Panc1 (cell line): ENCODE measurements at regions not wholly inside any gene's neighbourhood (a gene's known extent, or its start where the extent isn't known, plus 50 kb on each side); places are given as distances from the start of the nearest gene placed in this dataset.

ENCODE experiments used
- ATAC-seq: fragments of 200-7000 bp; cut with Tn5 transposase; 2 replicates; pipeline ENCODE4 v1.9.1; 2020; ENCODE audit warnings: mild to moderate bottlenecking, moderate library complexity
- BruUV-seq: library from RNA; stranded (reverse); fragments of 400-500 nt; replicated peaks from 2 replicates; lab custom pipeline; 2021; lab: Mats Ljungman, UMichigan
- CTCF ChIA-PET: fragments of 300-600 bp; sonication (Branson Sonifier 250); formaldehyde crosslinking; loops from one replicate; lab custom pipeline; 2022; ENCODE audit warnings: antibody characterized with exemption; lab: Charles Lee
- POLR2A ChIA-PET: fragments of 300-600 bp; sonication (Branson Sonifier 250); formaldehyde crosslinking; loops from one replicate; lab custom pipeline; 2022; ENCODE audit warnings: antibody characterized with exemption; lab: Charles Lee
- DNase-seq: peaks from one replicate; pipeline ENCODE4 v3.0.0-alpha.2; 2010; ENCODE audit warnings: low read depth, low spot score
- H3K27ac ChIP-seq: 2 replicates; pipeline ENCODE4 v1.5.1; 2011; ENCODE audit warnings: mild to moderate bottlenecking, low read length, inconsistent platforms
- H3K27me3 ChIP-seq: fragments of 200-500 bp; sonication (Bioruptor generic); 2 replicates; pipeline ENCODE4 v1.6.0; 2014; ENCODE audit warnings: low read length, inconsistent platforms; ENCODE audit not compliant: control insufficient read depth, insufficient read depth
- H3K36me3 ChIP-seq: fragments of 200-500 bp; sonication (Bioruptor generic); 2 replicates; pipeline ENCODE4 v1.5.1; 2014; ENCODE audit warnings: inconsistent platforms, mild to moderate bottlenecking, low read length, moderate library complexity; ENCODE audit not compliant: control insufficient read depth, insufficient read depth
- H3K4me1 ChIP-seq: 2 replicates; pipeline ENCODE4 v1.5.1; 2011; ENCODE audit warnings: inconsistent platforms, mild to moderate bottlenecking, low read length, moderate library complexity; ENCODE audit not compliant: control insufficient read depth, insufficient read depth
- H3K4me3 ChIP-seq, 2 experiments: 2 replicates each; pipeline ENCODE4 v1.5.1; 2011 to 2012; ENCODE audit warnings: low read depth in 2 of 2, low read length in 2 of 2, mild to moderate bottlenecking in 2 of 2, inconsistent platforms in 1 of 2, moderate library complexity in 1 of 2
- H3K9me3 ChIP-seq: fragments of 200-500 bp; sonication (Bioruptor generic); 2 replicates; pipeline ENCODE4 v1.5.1; 2014; ENCODE audit warnings: low read depth, mild to moderate bottlenecking, inconsistent platforms, low read length, moderate library complexity; ENCODE audit not compliant: control insufficient read depth, insufficient read depth
- POLR2AphosphoS5 ChIP-seq: IDR thresholded peaks from 2 replicates; pipeline ENCODE4 v1.6.1; 2012; ENCODE audit warnings: mild to moderate bottlenecking, low read depth, low read length, moderate library complexity
- REST ChIP-seq, 2 experiments: IDR thresholded peaks; 2 replicates each; pipeline ENCODE4 v1.6.1; 2011 to 2012; ENCODE audit warnings: low read depth in 2 of 2, control low read depth in 1 of 2, low read length in 1 of 2, mild to moderate bottlenecking in 1 of 2, moderate library complexity in 1 of 2; ENCODE audit not compliant: insufficient read depth in 1 of 2
- SIN3A ChIP-seq: IDR thresholded peaks from 2 replicates; pipeline ENCODE4 v1.6.1; 2012; ENCODE audit warnings: low read depth, mild to moderate bottlenecking, low read length, moderate library complexity, borderline replicate concordance; ENCODE audit not compliant: insufficient read depth
- TCF7L2 ChIP-seq: IDR thresholded peaks from 2 replicates; pipeline ENCODE4 v1.6.1; 2011; ENCODE audit warnings: mild to moderate bottlenecking, low read depth, low read length, inconsistent platforms
- in situ Hi-C: cut with HindIII; loops from 2 replicates; pipeline ENCODE4 v1.10.0; 2016; ENCODE audit warnings: low sequenced_read_pairs, low pct_unique_long_range_greater_than_20kb
- intact Hi-C: fragments of 100-400 bp; cut with micrococcal nuclease; formaldehyde crosslinking; loops from one replicate; pipeline ENCODE4 v1.10.0; 2022; ENCODE audit not compliant: unreplicated experiment
- TF ChIP-seq, protein P1 (sequence below): fragments of 450-650 bp; IDR thresholded peaks from 2 replicates; pipeline ENCODE4 v1.5.1; 2017; ENCODE audit warnings: mild to moderate bottlenecking

DNA sequence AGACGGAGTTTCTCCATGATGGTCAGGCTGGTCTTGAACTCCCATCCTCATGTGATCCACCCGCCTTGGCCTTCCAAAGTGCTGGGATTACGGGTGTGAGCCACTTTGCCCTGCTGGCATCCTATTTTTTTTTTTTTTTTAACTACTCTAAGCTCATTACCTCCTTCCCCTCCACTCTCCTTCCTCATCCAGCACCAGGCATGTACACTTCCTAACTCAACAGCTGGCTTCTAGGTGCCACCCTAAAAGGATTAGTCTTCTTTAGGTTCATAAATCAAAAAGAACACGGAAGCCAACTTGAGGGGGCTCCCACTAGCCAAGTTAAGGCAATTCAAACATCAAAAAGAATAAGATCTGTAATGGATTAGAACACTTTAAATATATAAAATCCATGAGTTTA is 70.6 kb upstream of the TEX51 start:
- TF ChIP-seq TCF7L2 (no peak), REST (IDR thresholded peaks at IDR 0.05; ENCODE audit: insufficient read depth in 1 of 2, low read depth in 2 of 2, low read length in 1 of 2) (no peak), POLR2AphosphoS5 (no peak), SIN3A (no peak)
- TF ChIP-seq, protein P1, sequence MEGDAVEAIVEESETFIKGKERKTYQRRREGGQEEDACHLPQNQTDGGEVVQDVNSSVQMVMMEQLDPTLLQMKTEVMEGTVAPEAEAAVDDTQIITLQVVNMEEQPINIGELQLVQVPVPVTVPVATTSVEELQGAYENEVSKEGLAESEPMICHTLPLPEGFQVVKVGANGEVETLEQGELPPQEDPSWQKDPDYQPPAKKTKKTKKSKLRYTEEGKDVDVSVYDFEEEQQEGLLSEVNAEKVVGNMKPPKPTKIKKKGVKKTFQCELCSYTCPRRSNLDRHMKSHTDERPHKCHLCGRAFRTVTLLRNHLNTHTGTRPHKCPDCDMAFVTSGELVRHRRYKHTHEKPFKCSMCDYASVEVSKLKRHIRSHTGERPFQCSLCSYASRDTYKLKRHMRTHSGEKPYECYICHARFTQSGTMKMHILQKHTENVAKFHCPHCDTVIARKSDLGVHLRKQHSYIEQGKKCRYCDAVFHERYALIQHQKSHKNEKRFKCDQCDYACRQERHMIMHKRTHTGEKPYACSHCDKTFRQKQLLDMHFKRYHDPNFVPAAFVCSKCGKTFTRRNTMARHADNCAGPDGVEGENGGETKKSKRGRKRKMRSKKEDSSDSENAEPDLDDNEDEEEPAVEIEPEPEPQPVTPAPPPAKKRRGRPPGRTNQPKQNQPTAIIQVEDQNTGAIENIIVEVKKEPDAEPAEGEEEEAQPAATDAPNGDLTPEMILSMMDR, result no peak
- Histone ChIP-seq H3K36me3 (no peaks in the 10 kb centered on the region), H3K27ac (no peak overlapping the region), H3K27me3 (0 out of 2 replicates have a peak, but pooled peaks cover 2% of the 10 kb centered on the region), H3K4me1 (no peaks in the 10 kb centered on the region), H3K4me3 (no peak overlapping the region), H3K9me3 (no peaks in the 10 kb centered on the region)
- DNase-seq (no peak), ATAC-seq (no peak)
- POLR2A ChIA-PET, result no interaction called here
- no TSS peak for BruUV-seq
- CTCF ChIA-PET, result no interaction called here
- in situ Hi-C loops (no loop called here), intact Hi-C loops (no loop called here)

DNA sequence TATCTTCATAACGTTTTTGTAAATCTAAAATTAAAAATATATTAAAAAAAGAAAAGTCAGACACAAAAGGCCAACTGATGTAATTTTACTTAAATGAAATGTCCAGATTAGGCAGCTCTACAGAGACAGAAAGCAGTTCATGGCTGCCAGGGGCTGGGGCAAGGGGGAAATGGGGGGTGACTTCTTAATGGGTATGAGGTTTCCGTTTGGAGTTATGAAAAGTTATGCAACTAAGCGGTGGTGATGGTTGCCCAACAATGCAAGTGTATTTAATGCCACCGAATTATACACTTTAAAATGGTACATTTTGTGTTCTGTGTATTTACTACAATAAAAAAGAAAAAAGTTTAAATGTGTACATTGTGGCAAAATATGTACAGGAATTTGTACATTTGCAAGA is 70.2 kb upstream of the TEX51 start:
- no peaks in the 10 kb centered on the region for H3K36me3 ChIP-seq
- H3K9me3 ChIP-seq, result no peaks in the 10 kb centered on the region
- no peak overlapping the region for H3K4me3 ChIP-seq
- ATAC-seq (no peak), DNase-seq (no peak)
- no peaks in the 10 kb centered on the region for H3K4me1 ChIP-seq
- no peak overlapping the region for H3K27ac ChIP-seq
- 0 out of 2 replicates have a peak, but pooled peaks cover 2% of the 10 kb centered on the region for H3K27me3 ChIP-seq
- POLR2A ChIA-PET, result no interaction called here
- TF ChIP-seq TCF7L2, result no peak
- TF ChIP-seq, protein P1, result no peak
- TF ChIP-seq POLR2AphosphoS5, result no peak
- no peak for TF ChIP-seq SIN3A
- no peak for TF ChIP-seq REST (IDR thresholded peaks at IDR 0.05; ENCODE audit: insufficient read depth in 1 of 2, low read depth in 2 of 2, low read length in 1 of 2)
- in situ Hi-C loops (no loop called here), intact Hi-C loops (no loop called here)
- CTCF ChIA-PET, result no interaction called here
- BruUV-seq, result no TSS peak
